ENCODE measurements at regions not wholly inside any gene's neighbourhood (a gene's known extent, or its start where the extent isn't known, plus 50 kb on each side); places are given as distances from the start of the nearest gene placed in this dataset.

DNA sequence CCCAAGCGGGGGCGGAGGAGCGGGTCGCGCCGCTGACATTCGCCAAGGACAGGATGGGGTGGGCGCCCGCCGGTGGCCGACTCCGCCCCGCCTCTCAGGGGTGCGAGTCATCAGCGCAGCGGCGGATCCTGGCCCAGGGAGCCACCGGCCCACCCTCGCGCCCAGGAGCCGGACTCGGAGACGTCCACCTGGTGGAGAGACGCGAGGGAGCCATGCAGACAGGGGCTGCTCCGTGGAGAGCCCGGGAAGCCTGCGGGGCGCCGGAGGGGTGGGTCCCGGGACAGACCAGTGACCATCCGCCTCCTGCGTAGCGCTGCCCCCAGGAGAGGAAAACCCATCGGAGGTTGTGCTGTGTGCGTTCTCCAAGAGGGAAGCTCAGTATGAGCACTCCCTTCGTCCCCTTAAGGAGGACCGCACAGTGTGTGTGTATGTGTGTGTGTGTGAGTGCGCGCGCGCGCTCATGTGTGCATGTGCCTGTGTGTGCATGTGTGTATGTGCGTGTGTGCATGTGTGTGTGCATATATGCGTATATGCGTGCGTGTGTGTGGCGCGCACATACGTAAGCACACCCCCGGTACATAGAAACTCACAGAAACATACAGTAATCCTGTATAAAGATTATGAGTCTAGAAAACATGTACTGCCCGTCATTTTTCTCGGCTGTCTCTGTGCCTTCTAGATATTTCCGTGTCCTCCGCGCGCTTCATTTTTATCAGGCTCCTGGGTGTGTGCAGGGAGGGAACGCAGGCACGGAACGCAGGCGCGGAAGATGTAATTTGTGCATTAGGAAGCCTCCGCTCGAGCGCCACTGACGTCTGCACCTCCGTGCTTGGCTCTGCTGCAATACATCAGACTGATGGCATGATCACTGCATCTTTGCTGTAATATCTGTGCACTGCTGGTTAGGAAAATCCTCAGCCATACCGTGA is 158.9 kb downstream of the TBXT start:
- no peak for DNase-seq

DNA sequence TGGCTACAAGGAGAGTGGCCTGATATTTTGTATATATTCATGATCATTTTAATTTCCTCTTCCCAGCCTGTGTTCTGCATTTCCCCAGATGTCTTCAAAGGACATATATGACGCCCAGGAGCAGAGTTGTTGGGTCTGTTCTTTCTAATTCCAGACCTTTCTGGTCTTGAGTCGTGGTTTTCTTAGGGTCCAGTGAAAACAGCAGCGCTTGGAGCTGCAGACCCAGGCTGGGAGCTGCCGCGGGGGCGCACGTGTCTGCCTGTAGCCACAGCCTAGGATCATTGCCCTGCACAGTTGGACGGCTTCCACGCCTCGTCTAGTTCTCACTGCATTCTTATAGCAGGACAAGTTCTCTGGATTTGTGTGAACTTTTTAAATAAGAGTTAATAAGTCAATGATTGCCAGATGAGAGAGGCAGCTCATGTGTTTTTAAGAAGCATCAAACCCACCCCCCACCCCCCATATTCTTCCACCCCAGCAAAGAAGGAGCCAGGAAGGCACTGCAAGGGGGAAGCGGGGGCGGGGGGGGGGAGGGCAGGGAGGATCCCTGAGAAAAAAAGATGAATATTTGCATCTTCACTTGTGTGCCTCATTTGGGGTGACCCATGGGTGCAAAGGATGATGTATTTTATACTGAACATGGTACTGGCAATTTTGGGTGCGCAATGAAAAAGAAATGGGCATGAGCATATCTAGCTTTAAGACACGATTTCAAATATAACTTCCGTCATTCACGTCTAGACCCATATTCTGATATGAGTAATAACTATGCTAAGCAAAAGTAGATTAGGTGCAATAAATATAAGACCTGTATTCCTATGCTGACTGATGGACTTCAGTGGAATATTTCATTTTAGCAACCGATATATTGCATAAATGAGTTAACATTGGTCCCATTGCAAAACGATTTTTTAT is 160.0 kb downstream of the TBXT start:
- peak; percentile 79 for DNase-seq

DNA sequence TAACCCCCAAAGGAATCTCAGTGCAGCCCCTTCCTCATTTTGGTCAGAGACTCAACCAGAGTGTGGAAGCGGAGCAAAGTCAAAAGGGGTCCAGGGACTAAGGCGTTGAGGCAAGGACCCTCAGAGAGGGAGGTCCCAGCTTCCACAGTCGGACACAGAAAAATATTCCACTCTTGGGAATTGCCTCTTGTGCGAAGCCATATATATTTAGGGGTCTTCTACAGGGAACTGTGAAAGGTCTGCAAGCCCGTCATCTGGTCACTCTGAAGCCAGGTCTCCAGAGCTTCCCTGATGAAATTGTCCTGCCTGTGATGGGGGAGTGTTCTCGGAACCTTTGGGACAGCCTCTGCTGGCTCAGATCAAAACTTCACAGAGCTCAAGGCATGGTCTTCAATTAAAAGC is 160.8 kb downstream of the TBXT start:
- no peak for DNase-seq

DNA sequence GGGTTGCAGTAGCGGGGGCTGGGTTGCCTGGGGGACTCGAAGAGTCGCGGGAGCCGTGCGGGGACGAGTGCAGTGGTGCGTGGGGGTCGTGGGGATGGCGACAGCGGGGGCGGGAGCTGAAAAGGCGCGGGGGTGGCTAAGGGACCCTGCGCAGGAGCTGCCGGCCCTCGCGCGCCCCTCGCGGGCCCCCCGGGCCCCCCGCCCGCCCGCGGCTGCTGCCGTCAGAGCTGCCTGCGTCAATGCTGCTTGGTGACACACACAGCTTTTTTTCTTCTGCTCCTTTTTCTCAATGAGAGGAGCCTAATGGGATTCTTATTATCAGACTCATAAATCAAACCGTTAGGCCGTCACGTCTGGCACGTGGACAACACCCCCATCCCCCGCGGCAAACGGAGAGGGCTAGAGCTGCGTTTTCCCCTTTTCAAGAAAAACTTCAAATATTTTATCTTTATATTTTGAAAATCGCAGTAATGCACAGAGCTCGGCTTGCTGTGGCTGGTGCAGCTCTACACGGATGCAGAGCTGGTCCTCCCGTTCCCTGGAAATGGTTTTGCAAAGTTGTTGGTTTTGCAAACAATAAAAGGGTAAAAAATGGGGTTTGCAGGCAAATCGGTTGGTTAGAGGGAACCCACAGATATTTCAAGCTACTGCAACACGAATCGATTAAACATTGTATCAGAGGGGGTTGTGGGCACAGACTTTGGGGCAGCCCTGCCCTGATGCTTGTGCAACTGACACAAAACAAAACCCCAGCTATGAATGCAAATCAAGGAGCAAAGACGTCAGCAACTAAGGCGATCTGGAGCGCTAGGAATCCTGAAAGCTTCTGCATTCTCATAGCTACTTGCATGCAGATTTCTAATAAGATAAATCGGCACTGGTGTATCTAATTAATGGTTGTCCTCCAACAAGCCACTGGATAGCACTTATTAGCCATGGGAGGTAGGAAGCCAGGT is 161.4 kb downstream of the TBXT start:
- DNase-seq = peak; percentile 88

DNA sequence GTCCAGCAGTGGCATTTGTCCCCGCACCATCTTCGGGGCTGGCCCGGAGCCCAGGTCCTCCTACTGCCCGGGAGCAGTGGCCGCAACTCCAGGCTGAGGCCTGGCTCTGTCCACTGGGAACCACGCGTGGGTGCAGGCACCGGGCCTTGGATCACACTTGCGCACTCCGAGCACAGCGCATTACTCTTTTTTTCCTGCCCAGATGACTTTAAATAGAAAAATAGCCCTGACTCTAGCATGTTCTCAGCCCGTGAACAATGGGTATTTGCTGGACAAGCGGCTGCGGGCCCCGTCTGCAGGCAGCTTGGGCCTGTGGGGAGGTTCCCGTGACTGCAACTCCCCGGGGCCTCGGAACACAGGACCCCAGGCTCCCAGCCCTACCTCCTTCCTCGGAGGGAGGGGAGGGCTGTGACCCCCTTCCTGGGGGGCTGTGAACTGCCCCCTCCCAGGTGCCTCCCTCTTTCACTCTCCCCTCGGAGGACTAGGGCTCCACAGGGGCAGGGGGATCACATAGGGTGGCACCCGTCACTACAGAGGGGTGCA is 162.2 kb downstream of the TBXT start:
- peak; percentile 69 for DNase-seq

DNA sequence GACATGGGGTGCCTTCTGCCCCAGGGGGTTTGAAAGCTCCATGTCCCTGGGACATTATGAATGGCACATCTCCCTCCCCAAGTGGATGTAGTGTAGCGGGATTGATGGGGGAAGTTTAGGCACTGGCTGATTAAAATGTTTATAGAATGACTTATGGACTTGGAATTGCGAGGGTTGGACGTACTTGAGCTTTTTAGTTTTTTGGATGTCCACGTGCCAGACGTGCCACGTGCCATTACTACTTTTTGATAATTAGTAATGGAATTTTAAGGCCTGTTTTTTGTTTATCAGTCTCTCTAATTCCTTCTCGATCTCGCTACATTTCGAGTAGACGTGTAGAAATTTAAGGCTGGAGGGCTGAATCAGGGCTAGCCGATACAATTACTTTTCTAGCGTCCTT is 162.8 kb downstream of the TBXT start:
- DNase-seq = no peak

DNA sequence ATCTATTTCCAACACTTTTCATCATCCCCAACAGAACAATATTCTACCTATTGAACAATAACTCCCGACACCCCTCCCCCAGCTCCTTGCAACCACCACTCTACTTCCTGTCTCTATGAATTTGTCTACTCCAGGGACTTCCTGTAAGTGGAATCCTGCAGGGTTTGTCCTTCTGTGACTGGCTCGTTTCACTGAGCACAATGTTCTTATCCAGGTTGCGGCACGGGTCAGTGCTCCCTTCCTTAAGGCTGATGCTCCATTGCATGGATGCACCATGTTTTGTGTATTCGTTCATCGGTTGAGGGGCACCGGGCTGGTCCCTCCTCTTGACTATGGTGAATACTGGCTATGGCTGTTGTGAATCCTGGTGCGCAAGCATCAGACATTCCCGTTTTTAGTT is 163.2 kb downstream of the TBXT start:
- no peak for DNase-seq

DNA sequence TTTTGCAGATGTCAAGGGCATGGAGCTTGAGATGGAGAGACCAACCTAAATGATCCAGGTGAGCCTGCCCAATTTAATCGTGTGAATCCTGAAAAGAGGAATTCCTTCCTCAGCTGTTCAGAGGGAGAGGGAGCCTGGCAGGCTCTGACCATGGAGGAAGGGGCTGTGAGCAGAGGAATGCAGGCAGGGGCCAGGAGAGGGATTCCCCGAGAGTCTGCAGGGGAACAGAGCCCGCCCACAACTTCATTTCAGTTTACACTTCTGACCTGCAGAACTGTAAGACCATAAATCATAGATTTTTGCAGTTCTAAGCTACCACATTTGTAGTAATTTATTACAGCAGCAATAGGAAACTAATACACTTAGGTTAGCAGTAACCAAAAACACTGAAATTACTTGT is 164.1 kb downstream of the TBXT start:
- no peak for DNase-seq

DNA sequence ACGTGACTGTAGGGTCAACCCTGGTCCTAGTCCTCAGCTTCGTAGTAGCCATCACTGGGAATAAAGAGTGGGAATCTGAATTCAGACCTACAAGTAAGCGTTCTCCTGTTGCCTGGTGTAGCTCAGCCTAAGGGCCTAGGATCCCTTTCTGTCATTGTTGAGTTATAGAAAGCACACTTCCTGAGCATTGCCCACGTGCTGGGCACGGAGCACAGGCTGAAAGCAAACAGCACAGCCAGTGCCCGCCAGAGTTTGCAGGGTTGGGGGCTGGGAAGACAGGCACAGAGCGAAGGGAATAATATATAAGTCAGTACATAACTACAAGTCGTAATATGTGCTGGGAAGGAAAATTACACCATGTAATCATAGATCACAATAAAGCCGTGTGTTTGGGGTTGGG is 166.3 kb downstream of the TBXT start:
- DNase-seq = no peak

DNA sequence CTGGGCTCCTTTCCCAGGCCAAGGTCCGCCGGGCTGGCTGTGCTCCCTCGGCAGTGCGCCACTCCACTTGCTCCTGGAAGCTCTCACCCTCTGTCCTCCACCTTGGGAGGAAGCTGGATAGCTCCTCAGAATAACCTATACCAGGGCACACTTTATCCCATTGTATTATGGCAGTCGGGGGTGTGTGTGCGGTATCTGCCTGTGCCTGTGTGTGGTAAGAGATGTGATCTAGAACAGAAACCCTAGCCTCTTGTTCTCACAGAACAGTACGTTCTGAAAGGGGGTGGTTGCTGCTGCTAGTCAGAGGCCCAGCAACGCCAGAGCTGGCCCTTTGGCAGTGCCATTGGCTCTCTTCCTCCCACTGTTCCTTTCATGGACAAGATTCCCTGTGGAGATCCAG is 168.4 kb downstream of the TBXT start:
- no peak for DNase-seq

DNA sequence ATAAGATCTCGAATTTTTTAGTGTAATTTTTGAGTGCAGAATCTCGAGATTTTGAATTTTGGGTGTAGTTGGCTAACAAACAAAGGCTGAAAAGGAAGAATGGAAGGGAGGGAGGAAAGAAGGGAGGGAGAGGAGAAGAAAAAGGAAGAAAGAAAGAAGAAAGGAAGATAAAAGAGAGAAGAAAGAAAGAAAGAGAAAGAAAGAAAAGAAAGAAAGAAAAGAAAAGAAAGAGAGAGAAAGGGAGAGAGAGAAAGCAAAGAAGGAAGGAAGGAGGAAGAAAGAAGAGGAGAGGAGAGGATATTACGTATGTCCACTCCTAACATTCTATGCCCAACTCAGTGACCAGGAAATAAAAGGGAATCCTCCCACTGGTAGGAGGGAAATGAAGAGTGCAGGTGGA is 169.6 kb downstream of the TBXT start:
- DNase-seq = no peak

DNA sequence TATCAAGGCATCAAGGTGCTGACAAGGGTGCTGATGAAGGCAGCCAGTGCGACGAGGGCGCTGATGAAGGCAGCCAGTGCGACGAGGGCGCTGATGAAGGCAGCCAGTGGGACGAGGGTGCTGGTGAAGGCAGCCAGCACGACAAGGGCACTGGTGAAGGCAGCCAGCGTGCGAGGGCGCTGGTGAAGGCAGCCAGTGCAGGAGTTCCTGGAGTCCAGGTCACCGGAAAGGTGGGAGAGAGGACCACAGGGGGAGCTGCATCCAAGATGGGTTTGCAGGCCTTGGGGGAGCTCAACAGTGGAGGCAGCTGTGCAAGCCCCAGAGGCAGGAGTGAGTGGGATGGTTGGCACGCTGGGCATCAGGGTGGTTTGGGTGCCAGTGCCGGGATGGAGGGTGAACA is 176.3 kb downstream of the TBXT start:
- no peak for DNase-seq

DNA sequence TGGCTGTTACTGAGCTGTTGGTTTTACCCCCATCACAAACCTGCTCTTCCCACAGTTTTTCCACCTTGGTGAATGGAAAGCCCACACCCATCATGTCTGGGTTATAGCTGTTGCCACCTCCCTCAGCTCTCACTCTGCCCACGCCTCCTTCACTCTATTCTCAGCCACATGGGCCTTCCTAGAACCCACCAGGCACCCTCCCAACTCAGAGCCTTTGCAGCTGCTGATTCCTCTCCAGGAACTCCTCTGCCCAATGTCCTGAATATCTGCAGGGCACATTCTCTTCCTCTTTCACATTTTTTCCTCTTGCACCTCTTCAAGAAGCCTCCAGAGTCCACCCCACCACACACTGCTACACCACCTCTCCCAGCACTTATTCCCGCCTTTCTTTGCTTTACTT is 177.4 kb downstream of the TBXT start:
- DNase-seq = no peak

DNA sequence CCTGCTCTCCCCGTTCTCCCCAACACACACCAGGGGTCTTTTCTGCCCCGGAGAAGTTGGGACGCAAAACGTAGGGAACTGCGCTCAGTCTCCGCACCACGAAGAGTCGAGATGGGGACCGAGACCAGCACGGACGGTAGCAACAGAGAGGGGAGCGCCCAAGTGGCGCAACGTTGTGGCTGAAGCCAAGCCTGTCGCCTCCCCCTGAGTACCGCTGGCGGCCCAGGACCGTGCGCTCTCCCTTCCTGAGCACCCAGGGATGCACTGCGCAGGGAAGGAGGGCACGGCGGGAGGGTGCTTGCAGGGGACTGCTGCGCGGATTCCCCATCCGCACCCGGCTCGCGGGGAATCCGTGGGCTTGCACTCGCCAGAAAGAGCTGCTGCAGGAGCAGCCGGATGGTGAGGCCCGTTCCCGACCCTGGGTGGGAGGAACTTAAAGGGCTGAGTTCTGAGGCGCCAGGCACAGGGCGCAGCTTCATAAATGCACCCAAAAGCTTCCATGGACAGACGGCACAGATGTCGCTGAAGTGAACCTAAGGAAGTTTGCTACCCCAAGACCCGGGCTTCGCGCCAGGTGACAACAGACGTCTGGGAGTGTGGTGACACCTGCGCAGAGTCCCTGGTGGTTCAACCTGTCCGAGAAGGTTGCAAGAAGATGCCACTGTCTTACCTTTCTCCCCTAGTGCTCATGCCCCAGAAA is 178.7 kb downstream of the TBXT start:
- DNase-seq = no peak

DNA sequence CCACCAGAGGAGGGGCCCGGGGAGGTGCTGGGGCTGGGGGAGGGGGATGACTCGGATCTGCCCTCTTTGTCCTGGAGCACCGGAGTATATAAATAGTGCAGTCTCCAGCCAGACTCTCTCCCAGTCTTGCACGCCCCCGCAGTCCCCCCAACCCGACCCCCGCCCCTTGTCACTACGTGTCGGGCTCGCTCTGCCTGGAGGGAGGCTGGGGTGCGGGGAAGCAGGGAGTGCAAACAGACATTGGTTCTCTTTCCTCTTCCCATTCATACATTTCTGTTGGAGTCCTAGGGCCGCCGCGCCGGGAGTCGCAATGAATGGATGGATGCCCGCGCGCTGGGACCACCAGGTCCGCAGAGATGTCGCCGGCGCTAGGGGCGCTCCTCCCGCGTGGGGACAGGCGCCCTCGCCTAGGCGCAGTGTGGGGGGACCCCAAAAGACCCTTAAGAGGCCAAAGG is 179.3 kb downstream of the TBXT start:
- no peak for DNase-seq

DNA sequence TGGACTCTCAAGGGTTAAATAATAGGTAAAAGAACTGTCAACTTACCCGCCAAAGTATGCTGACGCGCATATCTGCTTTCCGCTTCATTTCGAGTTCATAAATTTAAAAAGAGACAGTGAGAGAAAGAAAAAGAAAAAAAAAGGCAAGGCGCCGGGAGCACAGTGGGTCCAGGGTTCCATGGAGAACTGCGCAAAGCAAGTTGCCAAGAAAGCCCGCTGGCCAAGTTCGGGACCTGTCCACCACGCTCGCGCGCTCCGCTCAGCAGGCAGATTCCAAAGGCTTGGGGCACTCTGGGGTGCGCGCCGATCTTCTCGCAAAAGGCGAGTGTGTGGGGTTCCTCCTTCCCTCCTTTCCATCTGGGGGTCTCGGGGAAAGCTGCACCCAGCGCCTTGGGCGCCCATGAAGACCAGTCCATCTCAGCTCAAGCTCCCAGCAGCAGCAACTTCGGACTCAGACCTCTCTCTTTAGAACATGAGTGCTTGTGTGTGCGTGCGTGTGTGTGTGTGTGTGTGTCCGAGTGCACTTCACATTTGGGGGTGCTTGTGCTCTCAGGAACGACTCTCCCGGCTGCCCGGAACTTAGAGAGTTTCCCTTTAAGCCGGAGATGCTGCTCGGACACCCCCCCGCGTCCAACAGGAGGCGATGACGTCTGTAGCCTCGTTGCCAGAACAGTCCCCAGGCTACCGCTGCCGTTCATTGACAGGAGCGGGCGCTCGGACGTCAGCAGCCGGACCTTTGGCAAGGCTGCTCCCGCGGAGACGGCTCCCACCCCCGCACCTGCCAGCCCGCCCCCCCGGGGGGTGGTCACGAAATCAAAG is 180.0 kb downstream of the TBXT start:
- peak; percentile 87 for DNase-seq

DNA sequence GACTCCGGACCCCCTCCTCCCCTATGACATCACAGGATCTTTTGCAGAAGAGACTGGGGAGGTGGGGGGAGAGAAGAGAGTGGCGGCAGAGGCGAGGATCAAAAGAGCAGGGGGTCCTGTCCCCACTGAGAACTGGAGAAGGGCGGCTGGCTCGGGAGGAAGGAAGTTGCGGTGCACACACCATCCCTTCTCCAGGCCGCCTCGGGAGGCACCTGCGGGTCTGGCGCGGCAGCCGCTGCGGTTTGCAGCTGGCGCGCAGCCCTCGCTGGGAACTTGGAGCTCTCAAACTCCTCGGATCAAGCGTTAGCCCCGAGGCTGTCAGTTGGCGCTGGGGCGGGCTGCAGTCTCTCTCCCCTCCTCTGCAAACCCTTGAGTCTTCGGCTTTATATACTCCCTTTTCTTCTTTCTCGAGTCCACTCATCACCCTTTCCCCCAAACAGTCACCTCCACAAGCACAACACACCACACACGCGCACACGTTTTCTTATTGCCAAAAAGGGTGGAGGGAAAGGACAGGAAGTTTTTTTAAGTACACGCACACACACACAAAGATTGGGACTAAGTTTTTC is 180.7 kb downstream of the TBXT start:
- no peak for DNase-seq

DNA sequence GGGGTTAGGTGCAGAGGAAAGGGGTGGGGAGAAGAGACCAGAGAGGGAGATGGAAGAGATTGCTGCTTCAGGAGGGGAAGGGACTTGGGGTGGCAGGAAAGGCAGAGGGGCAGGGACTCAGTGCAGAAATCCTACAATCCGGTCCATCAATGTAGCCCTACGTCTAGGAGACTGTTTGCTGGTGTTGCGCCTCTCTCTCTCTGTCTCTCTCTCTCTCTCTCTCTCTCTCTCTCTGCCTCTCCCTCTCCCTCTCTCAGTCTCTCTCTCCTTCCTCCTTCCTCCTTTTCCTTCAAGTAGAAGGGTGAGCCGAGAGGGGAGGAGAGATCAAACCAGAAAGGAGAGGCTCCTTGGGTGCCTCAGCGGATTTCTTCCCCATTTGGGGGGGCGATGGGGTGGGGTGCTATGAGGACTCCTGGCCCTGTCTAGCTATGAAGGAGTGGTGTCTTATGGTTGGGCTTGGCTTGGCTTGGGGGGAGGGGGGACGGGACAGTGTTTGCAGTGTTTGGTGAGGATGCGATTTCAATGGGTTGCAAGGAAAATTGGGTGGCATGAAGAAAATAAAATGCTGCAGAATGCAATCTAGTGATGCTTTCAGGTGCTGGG is 181.2 kb downstream of the TBXT start:
- no peak for DNase-seq

DNA sequence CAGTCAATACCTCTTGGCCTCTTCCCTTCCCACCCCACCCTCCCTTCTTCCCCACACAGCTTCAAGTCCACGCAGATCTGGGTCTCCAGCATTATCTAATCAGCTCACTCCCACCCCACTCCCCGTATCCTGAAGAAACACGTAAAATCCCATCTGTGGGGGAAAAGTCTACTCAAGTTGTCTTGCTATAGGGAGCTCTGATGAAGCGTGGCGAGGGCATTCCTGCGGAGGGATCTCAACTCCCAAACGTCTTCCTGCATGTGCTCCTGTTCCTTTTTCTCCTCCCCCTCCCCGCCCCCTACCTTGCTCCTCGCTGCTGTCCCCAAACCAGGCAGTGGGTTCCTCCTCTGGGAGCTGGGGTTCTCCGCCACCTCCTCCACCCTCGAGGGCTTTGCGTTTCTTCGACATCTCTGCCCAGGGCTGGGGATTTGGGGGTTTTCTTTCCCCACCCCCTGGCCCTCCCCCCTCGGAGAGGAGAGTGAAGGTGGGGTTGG is 181.8 kb downstream of the TBXT start:
- no peak for DNase-seq
